OCI-LY3 (cell line): ENCODE measurements at regions not wholly inside any gene's neighbourhood (a gene's known extent, or its start where the extent isn't known, plus 50 kb on each side); places are given as distances from the start of the nearest gene placed in this dataset.

Experiments
- EZH2phosphoT487 ChIP-seq: fragments of 200-600 bp; shearing (Covaris generic); IDR thresholded peaks from 2 replicates; pipeline ENCODE4 v1.6.1; 2018; ENCODE audit warnings: antibody characterized with exemption, mixed run types, low read depth
- TF ChIP-seq, protein P1 (sequence below): fragments of 200-600, 300-600 bp; sonication (generic); IDR thresholded peaks from 2 replicates; pipeline ENCODE4 v1.5.1; 2014; ENCODE audit warnings: antibody characterized with exemption, low read length, low read depth

DNA sequence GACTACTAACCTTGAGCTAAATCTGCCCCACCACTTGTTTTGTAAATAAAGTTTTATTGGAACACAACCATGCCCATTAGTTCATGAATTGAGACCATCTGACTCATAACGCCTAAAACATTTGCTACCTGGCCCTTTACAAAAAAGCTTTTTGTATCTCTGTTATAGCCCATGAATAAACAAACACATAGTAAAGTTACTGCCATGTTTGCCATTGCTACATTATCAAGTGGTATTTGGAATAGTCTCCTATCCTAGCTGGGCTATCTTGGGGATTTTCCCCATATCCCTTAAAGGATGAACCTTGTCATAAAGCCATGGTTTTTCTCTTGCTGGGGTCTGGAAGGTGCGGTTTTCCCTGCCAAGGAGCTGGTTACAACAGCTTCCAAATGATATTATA, 112.3 kb downstream of the FAM9B start:
- TF ChIP-seq, protein P1, sequence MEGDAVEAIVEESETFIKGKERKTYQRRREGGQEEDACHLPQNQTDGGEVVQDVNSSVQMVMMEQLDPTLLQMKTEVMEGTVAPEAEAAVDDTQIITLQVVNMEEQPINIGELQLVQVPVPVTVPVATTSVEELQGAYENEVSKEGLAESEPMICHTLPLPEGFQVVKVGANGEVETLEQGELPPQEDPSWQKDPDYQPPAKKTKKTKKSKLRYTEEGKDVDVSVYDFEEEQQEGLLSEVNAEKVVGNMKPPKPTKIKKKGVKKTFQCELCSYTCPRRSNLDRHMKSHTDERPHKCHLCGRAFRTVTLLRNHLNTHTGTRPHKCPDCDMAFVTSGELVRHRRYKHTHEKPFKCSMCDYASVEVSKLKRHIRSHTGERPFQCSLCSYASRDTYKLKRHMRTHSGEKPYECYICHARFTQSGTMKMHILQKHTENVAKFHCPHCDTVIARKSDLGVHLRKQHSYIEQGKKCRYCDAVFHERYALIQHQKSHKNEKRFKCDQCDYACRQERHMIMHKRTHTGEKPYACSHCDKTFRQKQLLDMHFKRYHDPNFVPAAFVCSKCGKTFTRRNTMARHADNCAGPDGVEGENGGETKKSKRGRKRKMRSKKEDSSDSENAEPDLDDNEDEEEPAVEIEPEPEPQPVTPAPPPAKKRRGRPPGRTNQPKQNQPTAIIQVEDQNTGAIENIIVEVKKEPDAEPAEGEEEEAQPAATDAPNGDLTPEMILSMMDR: no peak
- TF ChIP-seq EZH2phosphoT487: no peak
